Nephron progenitor cell (in vitro differentiated cells): ENCODE measurements at regions not wholly inside any gene's neighbourhood (a gene's known extent, or its start where the extent isn't known, plus 50 kb on each side); places are given as distances from the start of the nearest gene placed in this dataset.

Source experiments
- DNase-seq: peaks from one replicate; pipeline ENCODE4 v3.0.0; 2021
- H3K27ac Mint-ChIP-seq: 2 replicates; pipeline ENCODE4 v1.8.0; 2021; ENCODE audit warnings: mild to moderate bottlenecking, moderate library complexity, mixed read lengths
- H3K27me3 Mint-ChIP-seq: 2 replicates; pipeline ENCODE4 v1.8.0; 2021; ENCODE audit warnings: mild to moderate bottlenecking, low read depth, mixed read lengths; ENCODE audit not compliant: poor library complexity
- H3K36me3 Mint-ChIP-seq: 2 replicates; pipeline ENCODE4 v1.8.0; 2021; ENCODE audit warnings: low read depth, mixed read lengths
- H3K4me1 Mint-ChIP-seq: 2 replicates; pipeline ENCODE4 v1.8.0; 2021; ENCODE audit warnings: mixed read lengths
- H3K4me3 Mint-ChIP-seq: 2 replicates; pipeline ENCODE4 v1.8.0; 2021; ENCODE audit warnings: mild to moderate bottlenecking, moderate library complexity, mixed read lengths
- H3K9me3 Mint-ChIP-seq: 2 replicates; pipeline ENCODE4 v1.8.0; 2021; ENCODE audit warnings: mild to moderate bottlenecking, moderate library complexity, mixed read lengths
- TF ChIP-seq, protein P1 (sequence below): fragments of 200-600 bp; sonication (generic); IDR thresholded peaks from 2 replicates; pipeline ENCODE4 v1.5.0; 2021; ENCODE audit warnings: antibody characterized with exemption

GRCh38 chr13:39803156-39803555, 147.7 kb downstream of the COG6 start:
- no peak overlapping the region for H3K4me3 Mint-ChIP-seq
- TF ChIP-seq, protein P1, sequence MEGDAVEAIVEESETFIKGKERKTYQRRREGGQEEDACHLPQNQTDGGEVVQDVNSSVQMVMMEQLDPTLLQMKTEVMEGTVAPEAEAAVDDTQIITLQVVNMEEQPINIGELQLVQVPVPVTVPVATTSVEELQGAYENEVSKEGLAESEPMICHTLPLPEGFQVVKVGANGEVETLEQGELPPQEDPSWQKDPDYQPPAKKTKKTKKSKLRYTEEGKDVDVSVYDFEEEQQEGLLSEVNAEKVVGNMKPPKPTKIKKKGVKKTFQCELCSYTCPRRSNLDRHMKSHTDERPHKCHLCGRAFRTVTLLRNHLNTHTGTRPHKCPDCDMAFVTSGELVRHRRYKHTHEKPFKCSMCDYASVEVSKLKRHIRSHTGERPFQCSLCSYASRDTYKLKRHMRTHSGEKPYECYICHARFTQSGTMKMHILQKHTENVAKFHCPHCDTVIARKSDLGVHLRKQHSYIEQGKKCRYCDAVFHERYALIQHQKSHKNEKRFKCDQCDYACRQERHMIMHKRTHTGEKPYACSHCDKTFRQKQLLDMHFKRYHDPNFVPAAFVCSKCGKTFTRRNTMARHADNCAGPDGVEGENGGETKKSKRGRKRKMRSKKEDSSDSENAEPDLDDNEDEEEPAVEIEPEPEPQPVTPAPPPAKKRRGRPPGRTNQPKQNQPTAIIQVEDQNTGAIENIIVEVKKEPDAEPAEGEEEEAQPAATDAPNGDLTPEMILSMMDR = no peak
- H3K9me3 Mint-ChIP-seq = peaks cover 26% of the 10 kb centered on the region
- H3K4me1 Mint-ChIP-seq = no peaks in the 10 kb centered on the region
- DNase-seq = no peak
- peaks cover 5% of the 10 kb centered on the region for H3K36me3 Mint-ChIP-seq
- no peak overlapping the region for H3K27ac Mint-ChIP-seq
- H3K27me3 Mint-ChIP-seq = peaks cover 2% of the 10 kb centered on the region

- TF ChIP-seq, protein P1 = no peak
- Mint-ChIP-seq H3K4me3 (no peak overlapping the region), H3K9me3 (peaks cover 22% of the 10 kb centered on the region), H3K36me3 (peaks cover 5% of the 10 kb centered on the region), H3K4me1 (no peaks in the 10 kb centered on the region), H3K27ac (no peak overlapping the region), H3K27me3 (peaks cover 5% of the 10 kb centered on the region)
- DNase-seq = no peak
Observed at GRCh38 chr13:39803851-39804250, 148.4 kb downstream of the COG6 start.

DNA sequence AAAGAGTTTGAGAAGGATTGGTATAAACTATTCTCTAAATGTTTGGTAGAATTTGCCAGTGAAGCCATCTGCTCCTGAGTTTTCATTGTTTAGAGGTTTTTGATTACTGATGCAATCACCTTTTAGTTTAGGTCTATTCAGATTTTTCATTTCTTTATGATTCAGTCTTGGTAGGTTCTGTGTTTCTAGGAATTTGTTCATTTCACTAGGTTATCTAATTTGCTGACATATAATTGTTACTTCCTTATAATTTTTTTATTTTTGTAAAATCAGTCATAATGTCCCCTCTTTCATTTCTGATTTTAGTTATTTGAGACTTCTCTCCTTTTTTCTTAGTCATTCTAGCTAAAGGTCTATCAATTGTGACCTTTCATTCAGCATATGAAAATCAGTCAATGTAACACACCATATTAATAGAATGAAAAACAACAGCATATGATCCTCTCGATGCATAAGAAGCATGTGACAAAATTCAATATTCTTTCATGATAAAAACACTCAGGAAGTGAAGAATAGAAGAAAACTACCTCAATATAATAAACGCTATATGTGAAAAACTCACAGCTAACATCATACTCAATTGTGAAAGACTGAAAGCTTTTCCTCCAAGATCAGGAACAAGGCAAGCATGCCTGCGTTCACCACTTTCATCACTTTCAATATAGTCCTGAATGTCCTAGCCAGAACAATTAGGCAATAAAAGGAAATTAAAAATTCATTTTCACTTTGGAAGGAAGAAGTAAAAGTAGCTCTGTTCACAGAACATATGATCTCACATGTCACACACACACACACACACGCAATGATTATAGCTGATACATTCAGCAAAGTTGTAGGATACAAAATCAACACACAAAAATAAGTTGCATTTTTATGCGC, 149.1 kb downstream of the COG6 start:
- Mint-ChIP-seq H3K4me1 (no peaks in the 10 kb centered on the region), H3K27ac (no peak overlapping the region), H3K4me3 (no peak overlapping the region), H3K9me3 (peaks cover 18% of the 10 kb centered on the region), H3K36me3 (peaks cover 5% of the 10 kb centered on the region), H3K27me3 (peaks cover 5% of the 10 kb centered on the region)
- TF ChIP-seq, protein P1 = no peak
- no peak for DNase-seq

DNA sequence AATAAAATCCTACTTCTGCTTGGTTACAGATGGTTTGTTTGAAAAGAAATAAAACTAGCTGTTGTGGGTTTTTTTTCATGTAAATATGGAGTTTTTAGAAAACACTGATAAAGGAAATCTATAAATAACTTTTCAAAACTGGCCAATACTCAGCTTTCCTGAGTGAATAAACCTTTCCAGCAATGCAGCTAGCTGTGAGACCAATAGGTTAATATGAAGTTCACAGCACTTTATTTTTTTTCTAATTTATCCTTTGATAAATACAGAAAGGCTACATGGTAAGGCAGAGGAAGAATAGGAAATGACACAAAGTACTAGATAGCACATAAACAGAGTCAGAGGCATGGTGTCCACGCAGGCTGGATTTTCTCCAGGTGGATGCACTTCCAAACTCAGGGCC, 154.0 kb downstream of the COG6 start:
- TF ChIP-seq, protein P1 = no peak
- Mint-ChIP-seq H3K36me3 (no peaks in the 10 kb centered on the region), H3K27ac (peak overlapping the region; percentile 3), H3K9me3 (no peaks in the 10 kb centered on the region), H3K4me3 (no peak overlapping the region), H3K27me3 (peaks cover 5% of the 10 kb centered on the region), H3K4me1 (no peaks in the 10 kb centered on the region)
- DNase-seq = no peak

- Mint-ChIP-seq H3K4me3 (no peak overlapping the region), H3K9me3 (no peaks in the 10 kb centered on the region), H3K36me3 (no peaks in the 10 kb centered on the region), H3K27me3 (peaks cover 5% of the 10 kb centered on the region), H3K4me1 (no peaks in the 10 kb centered on the region), H3K27ac (peak overlapping the region; percentile 3)
- DNase-seq = no peak
- TF ChIP-seq, protein P1 = no peak
Observed at GRCh38 chr13:39810091-39810877, 154.8 kb downstream of the COG6 start.
